Neural progenitor cell (in vitro differentiated cells): ENCODE measurements at regions not wholly inside any gene's neighbourhood (a gene's known extent, or its start where the extent isn't known, plus 50 kb on each side); places are given as distances from the start of the nearest gene placed in this dataset.
A peak's percentile ranks its signal among the peaks of the same experiment; 100 is the strongest.

ENCODE experiments used
- DNase-seq: peaks from one replicate; pipeline ENCODE4 v3.0.0-alpha.2; 2016; ENCODE audit warnings: low spot score
- H2AFZ ChIP-seq: fragments of 200-600 bp; sonication (generic); replicated peaks from 2 replicates; pipeline ENCODE4 v1.6.1; 2016; ENCODE audit warnings: antibody characterized with exemption
- H3F3A ChIP-seq: fragments of 200-600 bp; sonication (generic); 2 replicates; pipeline ENCODE4 v1.6.1; 2016; ENCODE audit warnings: antibody characterized with exemption, low read depth
- H3K27ac ChIP-seq: fragments of 200-600 bp; sonication (generic); 2 replicates; pipeline ENCODE4 v1.5.1; 2016; ENCODE audit warnings: mild to moderate bottlenecking
- H3K27me3 ChIP-seq: fragments of 200-600 bp; sonication (generic); 2 replicates; pipeline ENCODE4 v1.6.1; 2016; ENCODE audit warnings: mild to moderate bottlenecking, moderate library complexity
- H3K36me3 ChIP-seq: fragments of 200-600 bp; sonication (generic); 2 replicates; pipeline ENCODE4 v1.5.1; 2016
- H3K4me1 ChIP-seq: fragments of 200-600 bp; sonication (generic); 2 replicates; pipeline ENCODE4 v1.6.1; 2016; ENCODE audit warnings: mixed run types
- H3K4me2 ChIP-seq: fragments of 200-600 bp; sonication (generic); 2 replicates; pipeline ENCODE4 v1.6.1; 2016
- H3K4me3 ChIP-seq: fragments of 200-600 bp; sonication (generic); 2 replicates; pipeline ENCODE4 v1.5.1; 2016
- H3K79me2 ChIP-seq: fragments of 200-600 bp; sonication (generic); 2 replicates; pipeline ENCODE4 v1.6.1; 2016; ENCODE audit warnings: low read depth
- H3K9ac ChIP-seq: fragments of 200-600 bp; sonication (generic); 2 replicates; pipeline ENCODE4 v1.6.1; 2016
- H3K9me3 ChIP-seq: fragments of 200-600 bp; sonication (generic); 2 replicates; pipeline ENCODE4 v1.5.1; 2016; ENCODE audit warnings: low read depth
- H4K20me1 ChIP-seq: fragments of 200-600 bp; sonication (generic); 2 replicates; pipeline ENCODE4 v1.6.1; 2016; ENCODE audit warnings: low read depth
- H3K27ac Mint-ChIP-seq: 3 replicates; pipeline ENCODE4 v1.8.0; 2021; ENCODE audit warnings: mixed read lengths
- H3K27me3 Mint-ChIP-seq: 2 replicates; pipeline ENCODE4 v1.8.0; 2022; ENCODE audit warnings: low read depth, mild to moderate bottlenecking, inconsistent platforms, moderate library complexity, mixed read lengths; ENCODE audit not compliant: insufficient read depth
- H3K36me3 Mint-ChIP-seq: 3 replicates; pipeline ENCODE4 v1.8.0; 2021; ENCODE audit warnings: mixed read lengths
- H3K4me1 Mint-ChIP-seq: 3 replicates; pipeline ENCODE4 v1.8.0; 2021; ENCODE audit warnings: mixed read lengths
- H3K4me3 Mint-ChIP-seq: 3 replicates; pipeline ENCODE4 v1.8.0; 2021; ENCODE audit warnings: mild to moderate bottlenecking, moderate library complexity, mixed read lengths
- H3K9me3 Mint-ChIP-seq: 3 replicates; pipeline ENCODE4 v1.8.0; 2020; ENCODE audit warnings: mixed read lengths
- CTCF ChIP-seq: fragments of 200-600 bp; sonication (generic); IDR thresholded peaks from 2 replicates; pipeline ENCODE4 v1.5.1; 2017; ENCODE audit warnings: antibody characterized with exemption, mild to moderate bottlenecking
- EZH2 ChIP-seq: fragments of 200-600 bp; sonication (generic); IDR thresholded peaks from 2 replicates; pipeline ENCODE4 v1.6.1; 2017; ENCODE audit warnings: antibody characterized with exemption, mild to moderate bottlenecking, moderate library complexity
- EZH2phosphoT487 ChIP-seq: fragments of 200-600 bp; sonication (generic); IDR thresholded peaks from 2 replicates; pipeline ENCODE4 v1.6.1; 2017; ENCODE audit warnings: antibody characterized with exemption

DNA sequence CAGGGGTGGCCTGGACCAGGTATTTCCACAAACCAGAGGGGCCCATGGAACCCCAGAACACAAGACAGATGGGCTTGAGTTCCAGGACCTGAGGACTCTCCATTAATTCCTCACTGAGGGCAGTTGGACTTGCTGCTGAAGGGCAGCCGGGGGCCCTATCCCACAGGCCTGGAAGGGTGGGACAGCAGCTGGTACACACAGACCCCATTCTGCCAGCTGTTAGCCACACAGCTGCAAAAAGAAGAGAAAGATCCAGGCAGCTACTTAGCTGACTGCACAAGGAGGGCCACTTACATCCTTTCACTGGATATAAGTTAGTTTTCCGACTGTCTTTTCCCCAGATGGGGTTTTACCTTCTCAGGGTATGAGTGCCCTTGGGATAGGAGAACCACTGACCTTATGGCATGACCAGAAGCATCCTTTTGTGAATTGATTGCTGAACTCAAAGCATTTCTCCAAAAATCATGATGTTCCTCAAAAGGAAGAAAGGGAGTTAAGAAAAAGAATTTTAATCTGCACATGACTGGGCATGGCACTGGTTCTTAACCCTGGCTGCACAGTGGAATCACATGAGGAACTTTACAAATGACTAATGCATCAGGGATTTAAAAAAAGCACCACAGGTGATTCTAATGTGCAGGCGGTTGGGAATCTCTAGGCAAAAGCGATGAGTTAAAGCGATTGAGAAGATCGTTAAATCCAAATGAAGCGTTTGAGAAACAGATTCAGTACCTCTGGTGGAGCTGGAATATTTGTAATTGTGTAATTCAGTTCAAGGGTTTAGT, 199.4 kb downstream of the TFAP2A start:
- Mint-ChIP-seq H3K27me3 (no peaks in the 10 kb centered on the region), H3K9me3 (no peaks in the 10 kb centered on the region), H3K36me3 (no peaks in the 10 kb centered on the region), H3K4me1 (peaks cover 9% of the 10 kb centered on the region), H3K27ac (no peak overlapping the region), H3K4me3 (no peak overlapping the region)
- Histone ChIP-seq H3K36me3 (no peaks in the 10 kb centered on the region), H3K79me2 (no peaks in the 10 kb centered on the region), H3K4me1 (peaks cover 8% of the 10 kb centered on the region), H3F3A (no peaks in the 10 kb centered on the region), H3K27ac (no peak overlapping the region), H3K9me3 (no peaks in the 10 kb centered on the region), H3K27me3 (no peaks in the 10 kb centered on the region), H3K4me3 (no peak overlapping the region), H3K4me2 (no peak overlapping the region), H2AFZ (peak overlapping the region; percentile 10), H3K9ac (no peak overlapping the region), H4K20me1 (no peaks in the 10 kb centered on the region)
- TF ChIP-seq CTCF (no peak), EZH2 (no peak), EZH2phosphoT487 (no peak)
- no peak for DNase-seq

DNA sequence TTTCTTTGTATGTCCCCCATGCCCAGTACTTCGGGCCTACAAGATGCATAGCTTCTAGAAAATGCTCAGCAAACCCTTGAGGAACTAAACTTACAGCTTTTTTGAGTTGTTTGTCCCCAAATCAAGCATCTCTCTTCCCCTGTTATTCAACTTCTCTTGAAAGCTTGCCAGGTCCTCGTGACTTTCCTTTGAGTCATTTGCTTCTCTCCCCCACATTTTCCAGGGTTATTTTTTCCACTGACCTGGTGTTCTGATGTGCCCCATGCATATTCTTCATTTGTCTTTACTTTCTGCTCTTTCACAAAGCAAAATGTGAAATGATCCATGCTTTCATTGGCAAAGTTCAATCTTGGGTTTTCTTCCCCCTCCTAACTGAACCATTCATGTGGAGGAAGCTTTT, 204.8 kb downstream of the TFAP2A start:
- Histone ChIP-seq H3K4me2 (no peak overlapping the region), H3K27ac (no peak overlapping the region), H3K9ac (no peak overlapping the region), H3K27me3 (no peaks in the 10 kb centered on the region), H2AFZ (no peak overlapping the region), H3K79me2 (no peaks in the 10 kb centered on the region), H3K9me3 (no peaks in the 10 kb centered on the region), H3K4me1 (no peaks in the 10 kb centered on the region), H4K20me1 (no peaks in the 10 kb centered on the region), H3K4me3 (no peak overlapping the region), H3K36me3 (no peaks in the 10 kb centered on the region), H3F3A (no peaks in the 10 kb centered on the region)
- TF ChIP-seq EZH2phosphoT487 (no peak), EZH2 (no peak), CTCF (no peak)
- H3K4me3 Mint-ChIP-seq = no peak overlapping the region
- H3K4me1 Mint-ChIP-seq = peaks cover 9% of the 10 kb centered on the region
- H3K9me3 Mint-ChIP-seq = no peaks in the 10 kb centered on the region
- H3K36me3 Mint-ChIP-seq = no peaks in the 10 kb centered on the region
- H3K27ac Mint-ChIP-seq = no peak overlapping the region
- peaks cover 6% of the 10 kb centered on the region for H3K27me3 Mint-ChIP-seq
- DNase-seq = no peak

GRCh38 chr6:10205892-10206291, 209.0 kb downstream of the TFAP2A start:
- H3K9me3 Mint-ChIP-seq = no peaks in the 10 kb centered on the region
- Histone ChIP-seq H3K4me2 (no peak overlapping the region), H3K27me3 (no peaks in the 10 kb centered on the region), H3K36me3 (no peaks in the 10 kb centered on the region), H3K9ac (no peak overlapping the region), H4K20me1 (no peaks in the 10 kb centered on the region), H3K79me2 (no peaks in the 10 kb centered on the region), H3F3A (no peaks in the 10 kb centered on the region), H3K4me1 (no peaks in the 10 kb centered on the region), H3K9me3 (no peaks in the 10 kb centered on the region), H2AFZ (no peak overlapping the region), H3K27ac (no peak overlapping the region), H3K4me3 (no peak overlapping the region)
- peaks cover 6% of the 10 kb centered on the region for H3K27me3 Mint-ChIP-seq
- no peak overlapping the region for H3K4me3 Mint-ChIP-seq
- H3K36me3 Mint-ChIP-seq = no peaks in the 10 kb centered on the region
- no peak overlapping the region for H3K27ac Mint-ChIP-seq
- no peak for DNase-seq
- TF ChIP-seq CTCF (no peak), EZH2phosphoT487 (no peak), EZH2 (no peak)
- peaks cover 9% of the 10 kb centered on the region for H3K4me1 Mint-ChIP-seq
